HG03558 (cell line): ENCODE measurements at regions not wholly inside any gene's neighbourhood (a gene's known extent, or its start where the extent isn't known, plus 50 kb on each side); places are given as distances from the start of the nearest gene placed in this dataset.

ENCODE experiments used
- ATAC-seq: cut with Tn5 transposase; IDR thresholded peaks from one replicate; pipeline ENCODE4 v1.9.1; 2021; ENCODE audit warnings: moderate number of reproducible peaks; ENCODE audit not compliant: unreplicated experiment; ENCODE audit errors: extremely low read depth

DNA sequence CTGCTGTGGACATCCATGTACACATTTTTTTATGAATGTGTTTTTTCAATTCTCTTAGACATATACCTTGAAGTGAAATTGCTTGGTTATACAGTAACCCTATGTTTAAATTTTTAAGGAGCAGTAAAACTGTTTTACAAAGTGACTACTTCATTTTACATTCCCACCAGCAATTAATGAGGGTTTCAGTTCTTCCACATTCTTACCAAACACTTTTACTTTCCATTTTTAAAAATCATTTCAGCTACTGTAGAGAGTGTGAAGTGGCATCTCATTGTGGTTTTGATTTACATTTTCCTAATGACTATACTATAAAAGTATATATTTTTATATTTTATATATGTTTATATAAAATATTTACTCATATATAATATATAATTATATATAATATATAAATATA, 1221.5 kb downstream of the PLA2G4A start:
- ATAC-seq: no peak

DNA sequence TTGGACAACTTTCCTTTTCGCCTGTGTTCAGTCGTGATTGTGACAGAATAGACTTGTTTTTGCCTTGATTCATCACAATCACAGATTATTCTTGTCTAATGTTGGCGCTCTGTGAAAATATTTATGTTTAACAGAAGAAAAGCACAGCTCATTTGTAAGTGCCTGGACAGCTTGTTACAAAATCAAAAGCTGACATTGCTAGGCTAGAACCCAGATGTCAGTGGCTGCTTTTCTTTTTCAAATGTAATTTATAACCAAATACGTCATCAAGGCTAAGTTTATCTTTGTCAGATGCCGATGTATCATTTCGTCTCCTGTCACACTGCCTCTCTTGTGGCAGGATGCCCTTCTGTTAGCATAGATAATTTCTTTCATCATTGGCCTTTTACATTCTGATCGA, 1227.3 kb downstream of the PLA2G4A start:
- no peak for ATAC-seq

DNA sequence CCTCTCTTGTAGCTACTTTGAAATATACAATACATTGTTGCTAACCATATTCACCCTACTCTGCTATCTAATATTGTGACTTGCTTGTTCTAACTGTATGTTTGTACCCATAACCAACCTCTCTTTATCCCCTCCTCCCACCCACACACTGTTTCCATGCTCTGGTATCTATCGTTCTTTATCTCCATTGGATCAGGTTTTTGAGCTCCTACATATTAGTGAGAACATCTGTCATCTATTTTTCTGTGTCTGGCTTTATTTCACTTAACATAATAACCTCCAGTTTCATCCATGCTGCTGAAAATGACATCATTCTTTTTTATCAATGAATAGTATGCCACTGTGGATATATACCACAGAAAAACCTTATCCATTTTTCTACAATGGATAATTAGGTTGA, 1230.1 kb downstream of the PLA2G4A start:
- no peak for ATAC-seq

DNA sequence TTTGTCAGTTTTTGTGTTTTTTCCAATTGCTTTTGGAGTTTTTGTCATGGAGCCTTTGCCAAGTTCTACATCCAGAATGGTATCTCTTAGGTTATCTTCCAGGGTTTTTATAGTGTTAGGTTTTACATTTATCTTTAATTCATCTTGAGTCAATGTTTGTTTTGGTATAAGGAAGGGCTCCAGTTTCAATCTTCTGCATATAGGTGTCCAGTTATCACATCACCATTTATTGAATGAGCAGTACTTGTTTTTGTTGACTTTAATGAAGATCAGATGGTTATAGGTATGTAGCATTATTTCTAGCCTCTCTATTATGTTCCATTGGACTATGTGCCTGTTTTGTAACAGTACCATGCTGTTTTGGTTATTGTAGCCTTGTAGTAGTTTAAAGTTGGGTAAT, 1233.1 kb downstream of the PLA2G4A start:
- no peak for ATAC-seq

DNA sequence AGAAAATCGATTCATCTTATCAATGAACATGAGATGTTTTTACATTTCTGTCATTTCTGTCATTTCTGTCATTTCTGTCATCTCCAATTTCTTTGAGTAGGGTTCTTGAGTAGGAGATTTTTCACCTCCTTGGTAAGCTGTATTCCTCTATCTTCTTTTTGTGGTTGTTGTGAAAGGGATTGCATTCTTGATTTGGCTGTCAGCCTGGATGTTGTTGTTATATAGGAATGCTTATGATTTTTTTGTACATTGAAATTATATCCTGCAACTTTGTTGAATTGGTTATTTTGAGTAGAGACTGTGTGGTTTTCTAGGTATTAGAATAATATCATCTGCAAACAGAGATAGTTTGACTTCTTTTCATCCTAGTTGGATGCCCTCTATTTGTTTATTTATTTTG, 1233.7 kb downstream of the PLA2G4A start:
- ATAC-seq: no peak

DNA sequence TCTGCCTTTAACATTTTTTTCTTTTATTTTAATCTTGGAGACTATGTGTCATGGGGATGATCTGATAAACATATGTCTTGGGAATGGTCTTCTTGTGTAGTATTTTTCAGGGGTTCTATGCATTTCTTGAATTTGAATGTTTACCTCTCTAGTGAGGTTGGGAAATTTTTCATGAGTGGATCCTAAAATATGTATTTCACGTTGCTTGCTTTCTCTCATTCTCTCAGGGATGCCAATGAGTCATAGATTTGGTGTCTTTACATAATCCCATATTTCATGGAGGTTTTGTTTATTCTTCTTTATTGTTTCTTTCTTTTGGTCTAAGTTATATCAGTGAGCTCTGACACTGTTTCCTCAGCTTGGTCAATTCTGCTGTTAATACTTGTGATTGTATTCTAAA, 1237.2 kb downstream of the PLA2G4A start:
- no peak for ATAC-seq

DNA sequence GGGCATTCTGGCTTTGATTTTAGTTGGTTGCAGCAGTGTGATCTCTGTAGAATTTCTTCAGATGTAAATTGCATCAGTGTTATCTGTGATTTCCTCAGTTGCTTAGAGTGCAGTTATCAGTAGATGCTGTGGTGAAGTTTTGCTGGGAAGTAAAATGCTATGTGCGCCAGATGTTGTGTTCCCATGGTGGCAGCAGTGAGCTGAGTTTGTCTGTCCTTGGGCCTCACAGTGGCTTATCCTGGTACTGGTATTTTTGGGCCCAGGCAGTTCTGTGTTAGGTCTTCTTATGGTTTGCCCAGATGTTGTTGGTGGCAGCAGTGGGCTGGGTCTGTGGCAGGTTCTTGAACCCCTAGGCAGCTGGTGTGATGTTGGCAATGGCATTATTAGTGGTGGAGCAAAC, 1242.1 kb downstream of the PLA2G4A start:
- ATAC-seq: no peak

DNA sequence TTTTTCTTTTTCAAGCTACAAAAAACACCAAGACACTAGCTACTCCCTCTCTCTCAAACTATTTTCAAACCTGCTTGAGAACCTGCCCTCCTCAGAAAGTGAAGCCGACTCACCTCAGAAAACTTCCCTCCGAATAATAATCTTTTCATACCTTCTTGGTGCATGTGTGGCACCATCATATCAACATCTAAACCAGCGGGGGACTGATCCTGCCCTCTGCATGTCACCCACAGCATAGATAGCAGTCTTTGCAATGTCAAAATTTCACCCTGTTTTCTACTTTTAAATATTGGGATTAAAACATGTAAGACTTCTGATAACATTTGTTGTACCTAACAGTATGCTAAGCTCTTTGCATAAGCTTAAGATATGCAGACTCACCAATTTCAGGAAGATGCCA, 1260.3 kb downstream of the PLA2G4A start:
- no peak for ATAC-seq

DNA sequence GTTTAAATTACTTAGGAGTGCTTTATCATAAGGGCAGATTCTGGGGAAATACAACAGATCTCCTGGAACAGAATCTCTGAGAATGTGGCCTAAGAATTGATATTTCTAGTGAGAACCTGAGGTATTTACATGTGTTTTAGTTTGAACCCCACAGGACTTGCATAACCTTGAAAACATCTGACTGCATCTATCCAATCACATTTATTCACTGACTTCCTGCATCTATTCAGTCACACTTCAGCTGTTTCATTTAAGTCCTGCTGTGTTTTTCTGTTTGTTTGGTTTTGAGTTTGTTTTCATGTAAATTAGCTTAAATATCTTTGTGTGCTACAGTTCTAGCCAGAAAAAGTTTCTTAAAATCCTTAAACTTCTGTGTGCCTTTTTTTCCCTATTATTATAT, 1260.7 kb downstream of the PLA2G4A start:
- ATAC-seq: no peak

DNA sequence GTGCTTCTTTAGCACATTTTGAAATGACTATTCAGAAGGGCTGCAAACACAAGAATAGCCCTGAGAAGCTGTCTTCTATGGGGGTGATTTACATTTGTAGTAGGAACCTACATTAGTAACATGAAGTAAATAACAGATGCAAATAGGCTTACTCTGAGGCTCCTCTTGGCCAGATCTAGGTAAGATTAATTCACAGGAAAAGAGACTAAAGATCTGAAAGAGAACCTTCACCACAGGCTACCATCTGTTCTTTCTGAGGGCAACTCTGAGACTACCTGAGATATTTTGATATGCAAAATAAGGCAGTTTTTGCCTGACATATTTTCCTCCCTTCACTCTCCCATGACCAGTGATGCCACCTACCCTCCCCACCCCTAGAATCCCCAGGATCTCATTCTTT, 1267.8 kb downstream of the PLA2G4A start:
- no peak for ATAC-seq

DNA sequence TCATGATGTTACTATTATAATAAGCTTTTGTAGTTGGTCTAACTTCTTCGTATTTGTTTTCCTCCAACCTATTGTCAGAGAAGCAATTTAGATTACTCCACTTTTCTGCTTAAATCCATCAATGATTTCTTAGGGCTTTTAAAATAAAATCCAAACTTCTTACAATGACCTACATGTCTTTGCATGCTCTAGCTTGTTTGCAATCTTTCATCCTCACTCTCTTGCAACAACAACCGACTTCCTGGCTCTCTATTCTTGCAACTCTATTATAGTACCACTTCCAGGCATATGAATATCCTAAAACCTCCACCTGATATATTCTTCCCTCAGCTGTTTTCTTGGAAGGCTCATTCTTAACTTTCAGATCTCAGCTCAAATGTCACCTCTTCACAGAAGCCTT, 1288.7 kb downstream of the PLA2G4A start:
- ATAC-seq: no peak

DNA sequence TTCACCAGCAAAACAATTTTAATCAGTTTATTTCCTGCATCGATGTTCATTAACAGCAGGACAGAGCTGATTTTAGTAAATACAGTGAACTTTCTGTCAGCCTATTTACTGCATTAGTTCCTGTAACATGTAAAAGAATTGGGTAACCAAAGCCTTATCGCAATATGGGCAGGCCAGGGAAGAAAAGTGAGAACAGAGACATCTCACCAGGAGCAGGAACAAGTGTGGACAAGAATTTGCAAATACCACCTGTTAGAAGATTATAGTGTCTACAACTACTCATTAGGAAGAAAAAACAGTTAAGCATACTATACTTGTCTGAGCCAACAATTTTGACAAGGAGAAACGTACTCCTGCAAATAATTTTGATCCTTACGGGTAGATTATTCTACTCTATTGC, 1293.9 kb downstream of the PLA2G4A start:
- ATAC-seq: no peak

DNA sequence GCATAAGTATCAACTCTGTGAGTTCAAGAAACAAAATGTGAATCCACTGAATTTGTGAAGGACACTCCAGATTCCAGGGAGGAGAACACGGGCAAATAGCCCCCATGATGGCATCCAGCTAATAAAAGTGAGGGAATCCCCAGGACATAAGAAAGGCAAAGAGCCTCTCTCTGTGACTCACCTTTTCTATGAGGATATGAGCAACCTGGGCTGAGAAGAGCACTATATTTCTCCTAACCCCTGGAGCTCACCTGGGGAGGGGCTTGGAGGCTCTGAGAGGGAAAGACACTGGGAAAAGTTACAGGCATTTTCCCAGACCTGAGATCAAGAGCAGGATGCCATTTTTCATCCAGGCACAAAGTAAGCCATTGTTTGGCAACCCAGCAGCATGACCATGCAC, 1298.8 kb downstream of the PLA2G4A start:
- ATAC-seq: no peak

DNA sequence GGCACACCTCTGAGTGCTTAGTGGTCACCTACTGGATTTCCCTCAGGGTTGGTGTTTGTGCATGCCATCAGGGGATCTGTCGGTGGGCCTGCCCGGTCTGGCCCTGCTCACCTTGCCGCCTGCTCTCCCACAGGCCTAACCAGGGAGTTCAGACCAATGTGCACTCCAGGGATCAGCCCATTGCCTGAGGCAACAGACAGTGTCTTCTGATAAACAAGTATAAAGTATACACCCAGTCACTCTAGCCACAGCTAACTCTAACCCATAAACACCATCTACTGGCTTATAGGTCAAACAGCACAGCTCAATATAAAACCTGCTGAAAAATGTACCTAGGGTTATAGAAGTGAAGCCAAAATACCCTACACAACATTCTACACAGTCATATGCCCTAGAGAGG, 1300.0 kb downstream of the PLA2G4A start:
- ATAC-seq: no peak

DNA sequence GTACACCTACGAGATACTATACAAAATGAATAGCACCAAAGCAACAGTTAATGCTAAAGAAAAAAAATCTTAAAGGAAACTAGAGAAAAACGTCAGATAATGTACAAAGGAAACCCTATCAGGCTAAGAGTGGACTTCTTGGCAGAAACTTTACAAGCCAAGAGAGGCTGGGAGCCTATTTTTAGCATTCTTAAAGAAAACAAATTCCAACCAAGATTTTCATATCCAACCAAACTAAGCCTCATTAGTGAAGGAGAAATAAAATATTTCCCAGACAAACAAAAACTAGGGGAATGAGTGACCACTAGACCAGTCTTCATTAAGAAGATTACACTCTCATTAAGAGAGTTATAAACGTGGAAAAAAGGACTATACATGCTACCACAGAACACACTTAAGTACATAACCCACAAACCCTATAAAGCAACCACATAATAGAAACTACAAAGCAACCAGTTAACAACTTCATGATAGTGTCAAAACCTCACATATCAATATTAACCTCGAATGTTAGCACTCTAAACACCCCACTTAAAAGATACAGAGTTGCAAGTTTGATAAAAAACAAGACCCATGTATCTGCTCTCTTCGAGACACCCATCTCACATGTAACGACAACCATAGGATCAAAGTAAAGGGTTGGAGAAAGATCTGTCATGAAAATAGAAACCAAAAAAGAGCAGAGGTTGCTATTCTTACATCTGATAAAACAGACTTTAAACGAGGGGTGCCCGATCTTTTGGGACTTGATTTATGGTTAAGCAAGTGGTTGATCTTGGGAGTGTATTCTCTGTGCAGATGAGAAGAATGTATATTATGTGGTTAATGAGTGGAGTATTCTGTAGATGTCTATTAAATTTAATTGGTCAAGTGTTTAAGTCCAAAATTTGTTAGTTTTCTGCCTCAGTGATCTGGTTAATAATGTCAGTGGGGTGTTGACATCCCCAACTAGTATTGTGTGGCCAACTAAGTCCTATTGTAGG, 1301.4 kb downstream of the PLA2G4A start:
- ATAC-seq: no peak

DNA sequence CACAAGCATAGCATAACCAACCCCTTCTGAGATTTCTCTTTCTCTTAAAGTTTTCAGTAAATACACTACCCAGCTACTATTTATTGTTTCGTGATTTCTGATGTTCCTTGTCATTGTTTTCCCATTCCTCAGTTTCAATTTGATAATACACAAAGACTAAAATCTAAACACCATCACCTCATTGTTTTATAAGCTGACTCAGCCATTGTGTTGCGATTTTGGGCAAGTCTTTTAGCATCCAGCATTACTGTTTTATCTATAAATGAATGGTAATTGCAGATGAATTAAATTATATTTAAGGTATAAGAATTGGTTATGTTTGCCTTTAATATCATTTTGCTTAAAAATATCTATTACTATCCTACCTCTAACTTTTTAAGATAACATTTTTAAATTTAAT, 1308.5 kb downstream of the PLA2G4A start:
- no peak for ATAC-seq

DNA sequence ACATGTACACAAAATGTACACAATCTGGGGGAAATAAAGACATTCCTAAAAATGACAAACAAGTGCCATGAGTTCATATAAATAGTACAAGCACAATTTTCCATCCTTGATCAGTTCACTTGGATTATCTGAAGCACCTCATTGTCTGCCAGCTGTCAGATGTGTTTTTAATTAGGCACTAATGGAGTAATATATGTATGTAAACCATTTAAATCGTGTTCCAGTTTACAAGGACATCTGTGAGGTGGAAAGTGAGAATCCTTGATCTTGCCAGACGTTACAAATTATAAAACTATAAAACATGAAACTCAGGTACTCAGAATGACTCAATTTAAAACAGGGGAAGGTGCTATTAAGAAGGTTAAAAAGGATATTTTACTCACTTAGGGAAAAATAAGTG, 1312.2 kb downstream of the PLA2G4A start:
- no peak for ATAC-seq

DNA sequence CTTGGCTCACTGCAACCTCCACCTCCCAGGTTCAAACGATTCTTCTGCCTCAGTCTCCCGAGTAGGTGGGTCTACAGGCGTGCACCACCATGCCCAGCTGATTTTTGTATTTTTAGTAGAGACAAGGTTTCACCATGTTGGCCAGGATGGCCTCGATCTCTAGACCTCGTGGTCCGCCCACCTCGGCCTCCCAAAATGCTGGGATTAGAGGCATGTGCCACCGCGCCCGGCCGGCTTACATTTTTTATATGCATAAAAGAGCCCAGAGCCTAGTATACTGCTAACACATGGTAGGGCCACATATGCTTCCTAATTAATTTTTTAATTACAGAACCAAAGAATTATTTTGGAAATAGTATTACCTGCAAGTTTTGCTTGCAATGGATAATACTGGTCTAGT, 1325.4 kb downstream of the PLA2G4A start:
- ATAC-seq: no peak

DNA sequence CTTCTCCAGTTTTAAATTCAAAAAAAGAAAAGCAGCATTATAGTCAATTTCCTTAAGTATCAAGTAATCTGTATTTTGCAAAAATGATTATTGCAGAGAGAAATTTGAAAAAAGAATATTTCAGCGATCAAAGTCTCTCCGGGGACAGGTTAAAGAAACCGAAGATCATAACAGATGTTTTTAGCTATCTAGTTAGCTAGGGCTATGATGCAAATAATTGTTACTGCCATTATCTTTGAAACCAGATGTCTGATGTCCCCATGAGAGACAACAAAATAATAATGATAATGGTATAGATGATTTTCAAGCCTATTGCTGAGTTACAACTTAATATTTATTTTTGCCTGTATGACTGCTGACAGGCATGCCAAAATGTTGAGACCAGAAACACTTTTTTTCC, 1326.0 kb downstream of the PLA2G4A start:
- no peak for ATAC-seq

DNA sequence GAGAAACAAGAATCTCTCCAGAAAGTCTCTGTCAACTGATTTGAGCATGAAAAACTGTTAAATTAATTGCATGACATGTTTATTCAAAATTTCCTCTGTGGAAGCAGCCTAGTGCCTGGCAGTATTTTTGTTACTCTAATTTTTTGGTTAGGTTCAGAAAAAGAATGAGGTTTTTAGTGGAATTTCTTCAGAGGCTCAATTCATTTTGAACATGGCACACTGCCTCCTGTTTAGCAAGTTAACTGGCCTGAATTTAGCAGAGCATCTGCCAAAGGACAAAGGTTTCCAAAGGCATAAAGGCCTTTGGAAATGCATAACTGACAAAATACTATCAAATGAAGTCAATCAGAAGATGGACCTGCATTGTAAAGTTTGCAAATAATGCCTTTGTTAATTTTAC, 1326.5 kb downstream of the PLA2G4A start:
- no peak for ATAC-seq

DNA sequence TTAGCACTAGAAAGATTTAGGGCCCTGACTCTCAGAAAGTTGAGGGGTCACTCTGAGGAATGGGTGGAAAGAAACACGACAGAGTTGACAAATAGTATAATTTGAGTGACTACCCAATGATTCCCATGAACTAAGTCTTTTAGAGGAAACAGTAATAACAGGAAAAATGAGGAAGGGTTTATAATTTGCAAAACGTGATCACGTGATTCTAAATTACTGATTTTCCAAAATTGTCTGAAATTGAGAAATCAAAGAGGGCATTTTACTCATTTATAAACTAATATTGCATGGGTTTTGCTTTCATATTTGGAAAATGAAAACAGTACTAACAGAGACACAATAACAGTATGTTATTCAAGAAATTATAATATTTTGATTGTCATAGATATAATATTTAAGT, 1335.7 kb downstream of the PLA2G4A start:
- no peak for ATAC-seq

DNA sequence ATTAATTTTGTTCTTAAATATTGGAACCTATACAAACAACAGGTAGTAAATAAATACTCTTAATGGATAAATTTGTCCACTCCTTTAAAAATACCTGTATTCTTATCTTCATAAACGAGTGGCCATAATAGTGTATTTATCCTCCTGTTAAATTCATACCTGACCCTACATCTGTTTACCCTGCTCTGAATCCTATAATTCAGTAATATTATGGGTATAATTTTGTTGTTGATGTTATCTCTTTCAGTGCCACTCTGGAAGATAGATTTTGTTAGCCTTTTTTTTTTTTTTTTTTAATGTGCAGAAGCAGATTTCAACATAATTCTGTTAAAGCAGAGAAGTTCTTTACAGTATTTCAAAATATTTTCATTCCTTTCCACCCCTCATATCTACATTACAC, 1337.9 kb downstream of the PLA2G4A start:
- no peak for ATAC-seq
